GM18867 (cell line): ENCODE measurements at regions not wholly inside any gene's neighbourhood (a gene's known extent, or its start where the extent isn't known, plus 50 kb on each side); places are given as distances from the start of the nearest gene placed in this dataset.
A peak's percentile ranks its signal among the peaks of the same experiment; 100 is the strongest.
"Not testable (repeated sequence)": the region's sequence is repeated elsewhere in the genome, so short reads cannot be mapped to it uniquely, and the experiment has no call there.

ENCODE experiments used
- ATAC-seq: cut with Tn5 transposase; IDR thresholded peaks from one replicate; pipeline ENCODE4 v1.9.1; 2021; ENCODE audit warnings: mild to moderate bottlenecking, moderate library complexity; ENCODE audit not compliant: unreplicated experiment

- no peak for ATAC-seq
Measured at GRCh38 chr18:39191058-39191457, 1625.5 kb upstream of the CELF4 start.

- no peak for ATAC-seq
Measured at GRCh38 chr18:39190508-39190907, 1624.9 kb upstream of the CELF4 start.

DNA sequence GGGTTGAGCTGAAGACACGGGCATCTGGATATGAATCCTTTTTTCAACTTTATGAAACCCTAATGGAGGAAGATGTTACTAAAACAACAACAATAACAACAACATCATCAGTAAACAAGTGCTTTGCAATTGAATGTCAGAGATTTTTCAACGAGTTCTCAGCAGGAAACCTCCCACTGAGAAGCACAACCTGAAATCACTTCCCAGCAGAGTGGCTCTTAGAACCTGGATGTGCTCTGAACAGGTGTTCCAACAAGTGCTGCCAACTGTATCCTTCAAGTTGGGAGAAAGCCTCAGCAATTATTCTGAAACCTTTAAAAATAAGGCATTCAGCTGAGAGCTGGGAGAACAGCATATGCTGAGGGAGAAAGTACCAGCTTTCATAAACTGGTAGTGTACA is 1622.7 kb upstream of the CELF4 start:
- no peak for ATAC-seq

DNA sequence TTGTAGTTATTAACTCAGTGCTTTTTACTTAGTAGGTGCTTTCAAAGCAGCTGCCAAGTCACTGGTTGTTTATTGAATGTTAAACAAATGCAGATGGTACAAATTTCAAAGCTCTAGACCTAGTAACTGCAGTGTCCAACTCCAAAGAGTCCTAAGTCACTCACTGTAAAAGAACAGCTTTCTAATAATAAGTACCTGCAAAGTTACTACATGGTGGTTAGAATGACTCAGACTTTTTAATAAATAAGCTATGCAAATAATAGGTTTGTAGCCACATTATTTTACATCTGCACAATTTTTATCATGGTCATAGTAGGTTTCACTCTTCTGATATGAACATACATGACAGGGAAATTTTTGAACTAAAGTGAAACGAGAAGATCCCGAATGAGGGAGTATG is 1620.4 kb upstream of the CELF4 start:
- peak; percentile 51 for ATAC-seq

- no peak for ATAC-seq
Measured at GRCh38 chr18:39184176-39184575, 1618.6 kb upstream of the CELF4 start.

GRCh38 chr18:39178166-39178565 is 1612.6 kb upstream of the CELF4 start:
- no peak for ATAC-seq

DNA sequence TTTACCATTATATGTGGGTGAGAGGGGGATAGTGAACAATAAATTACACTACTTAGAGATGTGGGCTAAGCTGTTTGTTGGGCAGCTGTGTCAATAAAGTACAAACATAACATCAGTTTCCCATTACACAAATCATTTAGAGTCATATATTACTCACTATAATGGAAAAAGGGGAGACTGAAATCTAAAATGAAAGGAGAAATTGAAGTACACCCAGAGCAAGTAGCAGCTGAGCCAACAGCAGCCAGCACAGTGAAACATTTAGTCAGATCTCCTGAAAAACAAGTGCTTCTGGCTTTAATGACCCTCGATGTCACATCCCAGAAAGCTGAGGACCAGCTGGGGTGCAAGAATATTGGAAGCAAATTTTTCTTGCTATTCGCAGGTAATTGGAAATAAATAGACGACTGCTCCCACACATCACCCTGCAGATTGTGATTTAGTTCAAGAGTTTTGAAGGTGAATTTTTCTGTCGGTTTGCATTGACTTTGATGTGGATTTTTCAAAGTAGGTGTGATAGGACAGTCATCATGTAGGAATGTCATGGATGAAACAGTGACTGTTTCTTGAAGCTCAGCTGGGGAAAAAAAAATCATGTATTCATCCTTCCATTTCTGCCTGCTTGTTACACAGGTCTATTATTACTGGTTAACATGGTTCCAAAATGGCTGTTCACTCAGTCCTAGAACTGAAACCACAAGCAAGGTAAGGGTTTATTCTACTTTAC is 1607.3 kb upstream of the CELF4 start:
- no peak for ATAC-seq

- no peak for ATAC-seq
Measured at GRCh38 chr18:39168723-39169122, 1603.1 kb upstream of the CELF4 start.

GRCh38 chr18:39167990-39168389 is 1602.4 kb upstream of the CELF4 start:
- ATAC-seq: no peak

DNA sequence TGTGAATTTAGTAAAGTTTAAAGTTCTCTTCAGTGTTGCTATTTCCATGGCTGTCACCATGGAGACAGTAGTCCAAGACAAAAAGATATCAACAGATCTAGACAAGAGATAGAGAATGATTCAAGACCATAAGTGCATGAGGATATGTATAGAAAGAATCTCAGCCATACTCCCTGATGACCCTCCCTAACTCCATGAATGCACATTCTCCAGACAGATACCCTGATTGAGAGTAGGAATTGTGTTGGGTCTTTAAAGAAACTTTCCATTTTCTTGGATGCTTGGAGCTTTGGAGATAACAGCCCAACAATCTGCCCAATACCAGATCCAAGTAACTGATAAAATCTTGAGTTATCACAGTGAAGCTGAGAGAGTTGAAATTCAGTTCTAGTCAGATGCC is 1601.2 kb upstream of the CELF4 start:
- no peak for ATAC-seq

DNA sequence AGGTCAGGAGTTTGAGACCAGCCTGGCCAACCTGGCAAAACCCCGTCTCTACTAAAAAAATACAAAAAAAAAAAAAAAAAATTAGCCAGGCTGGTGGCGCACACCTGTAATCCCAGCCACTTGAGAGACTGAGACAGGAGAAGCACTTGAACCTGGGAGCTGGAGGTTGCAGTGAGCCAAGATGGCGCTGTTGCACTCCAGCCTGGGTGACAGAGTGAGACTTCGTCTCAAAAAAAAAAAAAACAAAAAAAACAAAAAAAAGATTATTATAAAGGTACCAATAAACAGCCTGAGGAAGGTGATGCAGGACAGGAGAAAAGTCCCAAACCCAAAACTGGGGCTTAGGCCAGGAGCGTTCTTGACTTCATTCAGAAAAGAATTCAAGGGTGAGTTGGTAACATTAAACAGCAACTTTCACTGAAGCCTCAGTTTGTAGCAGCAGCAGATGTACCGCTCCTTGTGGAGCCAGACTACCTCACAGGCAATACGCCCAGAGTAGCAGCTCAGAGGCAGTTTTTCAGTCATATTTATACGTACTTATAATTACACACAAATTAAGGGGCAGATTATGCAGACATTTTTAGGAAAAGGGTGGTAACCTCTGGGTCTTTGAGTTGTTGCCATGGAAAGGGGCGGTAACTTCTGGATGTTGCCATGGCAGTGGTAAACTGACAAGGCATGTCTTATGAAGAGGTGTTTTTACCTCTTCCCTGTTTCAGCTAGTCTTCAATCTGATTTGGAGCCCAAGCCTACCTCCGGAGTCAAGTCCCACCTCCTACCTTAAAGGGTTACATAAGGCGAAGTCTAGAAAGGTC is 1596.6 kb upstream of the CELF4 start:
- ATAC-seq: no peak

- ATAC-seq: no peak
Measured at GRCh38 chr18:39149211-39149806, 1583.7 kb upstream of the CELF4 start.

DNA sequence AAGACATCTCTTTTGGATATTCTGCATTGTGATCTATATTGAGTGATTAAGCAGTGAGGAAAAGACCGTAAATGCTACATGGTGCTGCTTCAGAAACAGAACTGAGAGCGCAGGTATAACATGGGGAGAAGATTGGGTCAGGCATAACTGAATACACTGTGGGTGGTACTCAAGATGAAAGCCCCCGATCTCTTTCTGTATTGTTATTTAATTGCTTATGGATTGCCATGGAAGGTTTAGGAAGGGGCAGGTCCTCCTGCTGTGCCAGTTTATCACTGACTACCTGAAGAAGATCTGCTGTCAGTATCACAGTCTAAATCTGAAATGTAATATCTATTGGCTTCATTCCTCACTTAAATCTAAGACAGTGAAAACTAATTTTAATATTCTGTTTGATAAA is 1568.7 kb upstream of the CELF4 start:
- no peak for ATAC-seq

DNA sequence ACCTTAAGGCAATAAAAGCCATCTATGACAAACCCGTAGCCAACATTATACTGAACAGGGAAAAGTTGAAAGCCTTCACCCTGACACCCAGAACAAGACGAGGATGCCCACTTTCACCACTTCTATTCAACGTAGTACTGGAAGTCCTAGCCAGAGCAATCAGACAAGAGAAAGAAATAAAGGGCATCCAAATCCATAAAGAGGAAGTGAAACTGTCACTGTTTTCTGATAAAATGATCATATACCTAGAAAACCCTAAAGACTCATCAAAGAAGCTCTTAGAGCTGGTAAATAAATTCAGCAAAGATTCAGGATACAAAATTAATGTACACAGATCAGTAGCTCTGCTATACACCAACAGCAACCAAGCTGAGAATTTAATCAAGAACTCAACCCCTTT is 1561.9 kb upstream of the CELF4 start:
- ATAC-seq: not testable (repeated sequence)

- no peak for ATAC-seq
Measured at GRCh38 chr18:39113790-39114189, 1548.2 kb upstream of the CELF4 start.

GRCh38 chr18:39105104-39105503 is 1539.5 kb upstream of the CELF4 start:
- no peak for ATAC-seq

DNA sequence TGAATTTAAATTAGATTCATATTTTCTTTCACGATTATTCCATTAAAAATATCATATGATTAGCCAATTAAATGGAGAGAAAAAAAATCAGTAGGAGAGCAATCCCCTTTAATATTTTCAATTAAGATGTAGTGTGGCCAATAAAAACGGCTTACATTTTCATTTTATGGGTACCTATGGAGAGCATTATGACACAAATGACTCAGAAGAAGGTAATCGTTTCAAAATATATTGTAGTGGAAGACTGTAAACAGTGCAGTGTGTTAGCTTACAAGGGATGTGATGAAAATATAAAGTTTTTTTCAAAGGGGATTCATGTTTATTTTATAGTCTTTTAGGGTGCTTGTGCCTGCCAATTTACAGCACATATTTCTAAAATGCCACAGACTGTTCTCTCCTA is 1507.4 kb upstream of the CELF4 start:
- no peak for ATAC-seq

DNA sequence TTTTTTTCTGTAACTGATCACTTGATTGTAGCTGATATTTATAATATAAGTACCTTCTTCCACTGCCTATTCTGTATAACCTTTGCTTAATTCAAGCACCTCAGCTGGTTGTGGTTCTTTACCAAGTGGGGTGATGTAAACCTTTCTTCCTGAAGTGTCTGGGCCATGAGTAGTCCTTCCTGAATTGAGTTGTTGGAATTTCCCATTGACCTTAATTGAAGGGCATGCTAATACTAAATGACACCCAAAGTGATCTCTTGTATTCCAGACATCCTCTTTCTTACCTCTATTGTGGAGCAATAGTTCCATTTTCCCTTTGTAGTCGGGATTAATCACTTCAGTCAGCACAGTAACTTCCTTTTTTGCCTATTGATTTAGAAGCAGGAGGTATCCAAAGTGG is 1496.8 kb upstream of the CELF4 start:
- no peak for ATAC-seq

- no peak for ATAC-seq
Measured at GRCh38 chr18:39058386-39059000, 1492.9 kb upstream of the CELF4 start.

DNA sequence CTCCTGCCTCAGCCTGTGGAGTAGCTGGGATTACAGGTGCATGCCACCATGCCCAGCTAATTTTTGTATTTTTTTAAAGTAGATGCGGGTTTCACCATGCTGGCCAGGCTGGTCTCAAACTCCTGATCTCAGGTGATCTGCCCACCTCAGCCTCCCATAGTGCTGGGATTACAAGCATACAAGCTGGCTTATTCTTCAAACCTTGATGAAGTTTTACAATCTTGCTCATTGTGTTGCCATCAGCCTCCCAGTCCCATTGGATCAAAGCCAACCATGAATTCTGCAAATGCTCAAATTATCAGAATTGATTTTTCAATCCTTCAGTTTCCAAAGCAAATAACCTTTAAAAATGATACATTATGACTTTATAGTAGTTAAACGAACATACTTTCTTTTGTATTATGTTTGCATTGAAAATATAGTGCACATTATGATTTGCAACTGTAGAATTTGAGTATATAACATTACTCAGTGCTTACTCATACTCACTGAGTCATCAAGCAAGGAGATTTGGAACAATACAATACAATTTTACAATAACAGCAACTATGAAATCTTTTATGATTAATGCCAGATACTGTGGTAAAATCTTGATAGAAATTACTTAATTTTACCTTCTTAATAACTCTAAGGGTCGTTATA is 1491.9 kb upstream of the CELF4 start:
- ATAC-seq: no peak

GRCh38 chr18:39053571-39053970 is 1488.0 kb upstream of the CELF4 start:
- ATAC-seq: no peak
